Loucy (cell line): ENCODE measurements at regions not wholly inside any gene's neighbourhood (a gene's known extent, or its start where the extent isn't known, plus 50 kb on each side); places are given as distances from the start of the nearest gene placed in this dataset.

ENCODE experiments used
- H2AFZ ChIP-seq: fragments of 200-600 bp; sonication (generic); 2 replicates; pipeline ENCODE4 v1.6.0; 2016; ENCODE audit warnings: antibody characterized with exemption, mild to moderate bottlenecking, low read length, moderate library complexity
- H3F3A ChIP-seq: fragments of 200-600 bp; 2 replicates; pipeline ENCODE4 v1.6.0; 2016; ENCODE audit warnings: antibody characterized with exemption, low read depth, mild to moderate bottlenecking
- H3K27me3 ChIP-seq: fragments of 200-600 bp; sonication (generic); 2 replicates; pipeline ENCODE4 v1.6.1; 2014; ENCODE audit warnings: low read length, mild to moderate bottlenecking; ENCODE audit not compliant: insufficient read depth, poor library complexity, severe bottlenecking
- H3K36me3 ChIP-seq: fragments of 200-600 bp; sonication (generic); 2 replicates; pipeline ENCODE4 v1.6.1; 2016; ENCODE audit warnings: low read length; ENCODE audit not compliant: insufficient read depth
- H3K4me1 ChIP-seq: fragments of 200-600 bp; sonication (generic); 2 replicates; pipeline ENCODE4 v1.5.1; 2014; ENCODE audit warnings: low read length, mild to moderate bottlenecking; ENCODE audit not compliant: insufficient read depth, poor library complexity, severe bottlenecking
- H3K4me2 ChIP-seq: fragments of 200-600 bp; sonication (generic); 2 replicates; pipeline ENCODE4 v1.6.0; 2014; ENCODE audit warnings: antibody characterized with exemption, low read length, low read depth, mild to moderate bottlenecking; ENCODE audit not compliant: poor library complexity, severe bottlenecking
- H3K4me3 ChIP-seq: fragments of 200-600 bp; sonication (generic); 2 replicates; pipeline ENCODE4 v1.5.1; 2014; ENCODE audit warnings: low read length, mild to moderate bottlenecking, mixed read lengths; ENCODE audit not compliant: poor library complexity, severe bottlenecking
- H3K79me2 ChIP-seq: fragments of 200-600 bp; sonication (generic); 2 replicates; pipeline ENCODE4 v1.6.1; 2014; ENCODE audit warnings: low read length; ENCODE audit not compliant: insufficient read depth
- H3K9ac ChIP-seq: fragments of 200-600 bp; sonication (generic); 2 replicates; pipeline ENCODE4 v1.6.0; 2014; ENCODE audit warnings: mild to moderate bottlenecking, low read depth, low read length, moderate library complexity; ENCODE audit not compliant: poor library complexity, severe bottlenecking
- H3K9me2 ChIP-seq: fragments of 200-600 bp; sonication (generic); replicated peaks from 2 replicates; pipeline ENCODE4 v1.6.1; 2016; ENCODE audit warnings: low read depth, low read length, mixed read lengths
- H3K9me3 ChIP-seq: fragments of 200-600 bp; sonication (generic); 2 replicates; pipeline ENCODE4 v1.6.1; 2014; ENCODE audit warnings: mild to moderate bottlenecking, antibody characterized with exemption, low read length, low read depth; ENCODE audit not compliant: insufficient read depth
- H4K20me1 ChIP-seq: fragments of 200-600 bp; sonication (generic); 2 replicates; pipeline ENCODE4 v1.6.0; 2014; ENCODE audit warnings: antibody characterized with exemption, low read length, mild to moderate bottlenecking; ENCODE audit not compliant: insufficient read depth, poor library complexity, severe bottlenecking
- CTCF ChIP-seq: fragments of 200-600 bp; sonication (generic); conservative IDR thresholded peaks from 2 replicates; pipeline ENCODE4 v1.5.1; 2014; ENCODE audit warnings: mild to moderate bottlenecking, antibody characterized with exemption, low read length
- EZH2phosphoT487 ChIP-seq: fragments of 200-600 bp; IDR thresholded peaks from 2 replicates; pipeline ENCODE4 v1.6.1; 2018; ENCODE audit warnings: antibody characterized with exemption, mild to moderate bottlenecking, moderate library complexity, borderline replicate concordance

- no peak overlapping the region for H3K9ac ChIP-seq
- no peak overlapping the region for H2AFZ ChIP-seq
- H3K79me2 ChIP-seq, result no peaks in the 10 kb centered on the region
- no peaks in the 10 kb centered on the region for H4K20me1 ChIP-seq
- no peak overlapping the region for H3K4me3 ChIP-seq
- TF ChIP-seq EZH2phosphoT487 (no peak), CTCF (no peak)
- no peaks in the 10 kb centered on the region for H3K4me1 ChIP-seq
- no peaks in the 10 kb centered on the region for H3K36me3 ChIP-seq
- H3F3A ChIP-seq, result no peaks in the 10 kb centered on the region
- H3K27me3 ChIP-seq, result no peaks in the 10 kb centered on the region
- H3K9me3 ChIP-seq, result no peaks in the 10 kb centered on the region
- H3K9me2 ChIP-seq, result no peaks in the 10 kb centered on the region
- H3K4me2 ChIP-seq, result no peak overlapping the region
These were observed 120.3 kb downstream of the TM2D1 start for GRCh38 chr1:61604684-61605083.

- TF ChIP-seq EZH2phosphoT487, result no peak
- Histone ChIP-seq H3K9me3 (no peaks in the 10 kb centered on the region), H3F3A (no peaks in the 10 kb centered on the region), H3K9ac (no peak overlapping the region), H4K20me1 (no peaks in the 10 kb centered on the region), H3K4me2 (no peak overlapping the region), H3K4me1 (no peaks in the 10 kb centered on the region), H3K9me2 (no peaks in the 10 kb centered on the region), H3K4me3 (no peak overlapping the region), H3K36me3 (no peaks in the 10 kb centered on the region), H3K27me3 (no peaks in the 10 kb centered on the region), H3K79me2 (no peaks in the 10 kb centered on the region), H2AFZ (no peak overlapping the region)
These were observed 120.7 kb downstream of the TM2D1 start for GRCh38 chr1:61604261-61604660.

- no peak overlapping the region for H3K9ac ChIP-seq
- no peak overlapping the region for H3K4me3 ChIP-seq
- no peaks in the 10 kb centered on the region for H3K36me3 ChIP-seq
- H2AFZ ChIP-seq, result no peak overlapping the region
- no peaks in the 10 kb centered on the region for H3K4me1 ChIP-seq
- no peak overlapping the region for H3K4me2 ChIP-seq
- TF ChIP-seq EZH2phosphoT487, result no peak
- TF ChIP-seq CTCF, result no peak
- H3K27me3 ChIP-seq, result no peaks in the 10 kb centered on the region
- no peaks in the 10 kb centered on the region for H3K9me2 ChIP-seq
- no peaks in the 10 kb centered on the region for H3K79me2 ChIP-seq
- H3F3A ChIP-seq, result no peaks in the 10 kb centered on the region
- no peaks in the 10 kb centered on the region for H4K20me1 ChIP-seq
- H3K9me3 ChIP-seq, result no peaks in the 10 kb centered on the region
These were observed 122.3 kb downstream of the TM2D1 start for GRCh38 chr1:61602663-61603062.

- no peak for TF ChIP-seq EZH2phosphoT487
- no peak for TF ChIP-seq CTCF
- Histone ChIP-seq H3K9me2 (no peaks in the 10 kb centered on the region), H3K9me3 (no peaks in the 10 kb centered on the region), H3F3A (no peaks in the 10 kb centered on the region), H3K4me1 (no peaks in the 10 kb centered on the region), H2AFZ (no peak overlapping the region), H3K4me3 (no peak overlapping the region), H3K9ac (no peak overlapping the region), H4K20me1 (no peaks in the 10 kb centered on the region), H3K4me2 (no peak overlapping the region), H3K79me2 (no peaks in the 10 kb centered on the region), H3K36me3 (no peaks in the 10 kb centered on the region), H3K27me3 (no peaks in the 10 kb centered on the region)
These were observed 127.3 kb downstream of the TM2D1 start for GRCh38 chr1:61597601-61598000.
